Caco-2 (cell line): ENCODE measurements at regions not wholly inside any gene's neighbourhood (a gene's known extent, or its start where the extent isn't known, plus 50 kb on each side); places are given as distances from the start of the nearest gene placed in this dataset.

ENCODE experiments used
- BruUV-seq: library from RNA; stranded (reverse); fragments of 400-500 nt; replicated peaks from 2 replicates; lab custom pipeline; 2021; lab: Mats Ljungman, UMichigan
- CTCF ChIA-PET: fragments of 300-600 bp; sonication (Branson Sonifier 250); formaldehyde crosslinking; loops from one replicate; lab custom pipeline; 2022; ENCODE audit warnings: antibody characterized with exemption; lab: Charles Lee
- POLR2A ChIA-PET: fragments of 300-600 bp; sonication (Branson Sonifier 250); formaldehyde crosslinking; loops from one replicate; lab custom pipeline; 2022; ENCODE audit warnings: antibody characterized with exemption; lab: Charles Lee
- DNase-seq, 2 experiments: peaks; one replicate each; pipeline versions ENCODE4 v3.0.0 to v3.0.0-alpha.2; 2020 to 2022
- H3K27me3 ChIP-seq: replicated peaks from 2 replicates; pipeline ENCODE4 v1.6.0; 2011; ENCODE audit warnings: low read length; ENCODE audit not compliant: control insufficient read depth, insufficient read depth
- H3K36me3 ChIP-seq: 2 replicates; pipeline ENCODE4 v1.5.1; 2011; ENCODE audit warnings: low read length; ENCODE audit not compliant: control insufficient read depth, insufficient read depth
- H3K4me1 ChIP-seq: fragments of 250-450 bp; sonication (Bioruptor Pico); 2 replicates; pipeline ENCODE4 v1.5.1; 2020; ENCODE audit warnings: mild to moderate bottlenecking
- H3K4me3 ChIP-seq: 2 replicates; pipeline ENCODE4 v1.5.1; 2011; ENCODE audit warnings: low read depth, mild to moderate bottlenecking, control low read depth, low read length
- H3K9me3 ChIP-seq: fragments of 250-450 bp; sonication (Bioruptor Pico); 2 replicates; pipeline ENCODE4 v1.5.1; 2020; ENCODE audit warnings: mild to moderate bottlenecking, moderate library complexity
- H3K27ac Mint-ChIP-seq: one replicate; pipeline ENCODE4 v1.8.0; 2022; ENCODE audit warnings: mixed read lengths; ENCODE audit not compliant: unreplicated experiment
- H3K27me3 Mint-ChIP-seq: one replicate; pipeline ENCODE4 v1.8.0; 2022; ENCODE audit warnings: mixed read lengths; ENCODE audit not compliant: insufficient read depth, unreplicated experiment
- H3K36me3 Mint-ChIP-seq: one replicate; pipeline ENCODE4 v1.8.0; 2022; ENCODE audit warnings: mild to moderate bottlenecking, mixed read lengths; ENCODE audit not compliant: insufficient read depth, unreplicated experiment
- H3K4me1 Mint-ChIP-seq: one replicate; pipeline ENCODE4 v1.8.0; 2022; ENCODE audit warnings: low read depth, mixed read lengths; ENCODE audit not compliant: unreplicated experiment
- H3K4me3 Mint-ChIP-seq: one replicate; pipeline ENCODE4 v1.8.0; 2022; ENCODE audit warnings: mild to moderate bottlenecking, moderate library complexity, mixed read lengths; ENCODE audit not compliant: unreplicated experiment
- H3K9me3 Mint-ChIP-seq: one replicate; pipeline ENCODE4 v1.8.0; 2022; ENCODE audit warnings: mixed read lengths; ENCODE audit not compliant: unreplicated experiment
- CTCF ChIP-seq, 2 experiments: fragments of 200-600 bp in 1 of 2; IDR thresholded peaks; 1 replicate in 1 of 2; 2 replicates in 1 of 2; pipeline versions ENCODE4 v1.5.1 to v1.8.0; 2011 to 2022; ENCODE audit warnings: antibody characterized with exemption in 1 of 2, control low read depth in 1 of 2, inconsistent platforms in 1 of 2, low read depth in 1 of 2, low read length in 1 of 2, mild to moderate bottlenecking in 1 of 2, moderate library complexity in 1 of 2; ENCODE audit not compliant: insufficient read depth in 1 of 2, severe bottlenecking in 1 of 2, unreplicated experiment in 1 of 2
- intact Hi-C: fragments of 100-400 bp; cut with micrococcal nuclease; formaldehyde crosslinking; loops from one replicate; pipeline ENCODE4 v1.10.0; 2022; ENCODE audit not compliant: unreplicated experiment

- Mint-ChIP-seq H3K9me3 (no peaks in the 10 kb centered on the region), H3K27me3 (no peaks in the 10 kb centered on the region), H3K36me3 (no peaks in the 10 kb centered on the region), H3K27ac (no peak overlapping the region), H3K4me3 (no peak overlapping the region), H3K4me1 (no peaks in the 10 kb centered on the region)
- BruUV-seq = no TSS peak
- DNase-seq = no peak
- CTCF ChIA-PET = no interaction called here
- H3K9me3 ChIP-seq = no peaks in the 10 kb centered on the region
- no peak for TF ChIP-seq CTCF (IDR thresholded peaks at IDR 0.05; ENCODE audit: insufficient read depth in 1 of 2, low read depth in 1 of 2, low read length in 1 of 2, severe bottlenecking in 1 of 2, unreplicated experiment in 1 of 2)
- H3K4me3 ChIP-seq = no peak overlapping the region
- H3K4me1 ChIP-seq = no peaks in the 10 kb centered on the region
- H3K36me3 ChIP-seq = no peaks in the 10 kb centered on the region
- intact Hi-C loops = no loop called here
- POLR2A ChIA-PET = no interaction called here
- no peaks in the 10 kb centered on the region for H3K27me3 ChIP-seq
These were observed 362.5 kb upstream of the ZMIZ1 start for GRCh38 chr10:78706256-78706655.

- no peaks in the 10 kb centered on the region for H3K4me1 Mint-ChIP-seq
- no peaks in the 10 kb centered on the region for H3K36me3 ChIP-seq
- TF ChIP-seq CTCF (IDR thresholded peaks at IDR 0.05; ENCODE audit: insufficient read depth in 1 of 2, low read depth in 1 of 2, low read length in 1 of 2, severe bottlenecking in 1 of 2, unreplicated experiment in 1 of 2) = no peak
- no peaks in the 10 kb centered on the region for H3K27me3 ChIP-seq
- H3K9me3 ChIP-seq = no peaks in the 10 kb centered on the region
- BruUV-seq = no TSS peak
- H3K4me3 ChIP-seq = no peak overlapping the region
- no peaks in the 10 kb centered on the region for H3K9me3 Mint-ChIP-seq
- H3K27me3 Mint-ChIP-seq = no peaks in the 10 kb centered on the region
- H3K4me1 ChIP-seq = no peaks in the 10 kb centered on the region
- H3K4me3 Mint-ChIP-seq = no peak overlapping the region
- no peak for DNase-seq
- no peak overlapping the region for H3K27ac Mint-ChIP-seq
- H3K36me3 Mint-ChIP-seq = no peaks in the 10 kb centered on the region
- CTCF ChIA-PET = no interaction called here
- POLR2A ChIA-PET = no interaction called here
- intact Hi-C loops = no loop called here
These were observed 361.8 kb upstream of the ZMIZ1 start for GRCh38 chr10:78706726-78707540.

- no peaks in the 10 kb centered on the region for H3K27me3 Mint-ChIP-seq
- BruUV-seq = no TSS peak
- no peaks in the 10 kb centered on the region for H3K9me3 Mint-ChIP-seq
- no peak for TF ChIP-seq CTCF (IDR thresholded peaks at IDR 0.05; ENCODE audit: insufficient read depth in 1 of 2, low read depth in 1 of 2, low read length in 1 of 2, severe bottlenecking in 1 of 2, unreplicated experiment in 1 of 2)
- Histone ChIP-seq H3K27me3 (no peaks in the 10 kb centered on the region), H3K9me3 (no peaks in the 10 kb centered on the region), H3K4me1 (no peaks in the 10 kb centered on the region), H3K4me3 (no peak overlapping the region), H3K36me3 (no peaks in the 10 kb centered on the region)
- no peaks in the 10 kb centered on the region for H3K4me1 Mint-ChIP-seq
- no peak overlapping the region for H3K4me3 Mint-ChIP-seq
- H3K27ac Mint-ChIP-seq = no peak overlapping the region
- H3K36me3 Mint-ChIP-seq = no peaks in the 10 kb centered on the region
- POLR2A ChIA-PET = no interaction called here
- intact Hi-C loops = no loop called here
- no peak for DNase-seq
- CTCF ChIA-PET = no interaction called here
These were observed 361.0 kb upstream of the ZMIZ1 start for GRCh38 chr10:78707745-78708144.
